HG03196 (cell line): ENCODE measurements at regions not wholly inside any gene's neighbourhood (a gene's known extent, or its start where the extent isn't known, plus 50 kb on each side); places are given as distances from the start of the nearest gene placed in this dataset.

Source experiments
- ATAC-seq: cut with Tn5 transposase; IDR thresholded peaks from one replicate; pipeline ENCODE4 v1.9.1; 2021; ENCODE audit not compliant: unreplicated experiment

- ATAC-seq, result no peak
Observed at GRCh38 chr12:89111964-89112363, 240.3 kb downstream of the DUSP6 start.

- ATAC-seq, result no peak
Observed at GRCh38 chr12:89108265-89108664, 244.0 kb downstream of the DUSP6 start.

- no peak for ATAC-seq
Observed at GRCh38 chr12:89106950-89107349, 245.4 kb downstream of the DUSP6 start.

- no peak for ATAC-seq
Observed at GRCh38 chr12:89105243-89105642, 247.1 kb downstream of the DUSP6 start.

GRCh38 chr12:89103831-89104230 lies 248.5 kb downstream of the DUSP6 start:
- no peak for ATAC-seq

- no peak for ATAC-seq
Observed at GRCh38 chr12:89101440-89101839, 250.9 kb downstream of the DUSP6 start.

- ATAC-seq, result no peak
Observed at GRCh38 chr12:89098441-89099112, 253.7 kb downstream of the DUSP6 start.

GRCh38 chr12:89092297-89092696 lies 260.0 kb downstream of the DUSP6 start:
- ATAC-seq, result no peak

- no peak for ATAC-seq
Observed at GRCh38 chr12:89091293-89091841, 260.9 kb downstream of the DUSP6 start.

GRCh38 chr12:89089264-89089663 lies 263.0 kb downstream of the DUSP6 start:
- ATAC-seq, result no peak

- no peak for ATAC-seq
Observed at GRCh38 chr12:89087876-89088275, 264.4 kb downstream of the DUSP6 start.

- ATAC-seq, result no peak
Observed at GRCh38 chr12:89087149-89087825, 265.0 kb downstream of the DUSP6 start.

GRCh38 chr12:89085421-89085820 lies 266.9 kb downstream of the DUSP6 start:
- no peak for ATAC-seq

- ATAC-seq, result no peak
Observed at GRCh38 chr12:89084751-89085150, 267.6 kb downstream of the DUSP6 start.

- no peak for ATAC-seq
Observed at GRCh38 chr12:89083491-89083890, 268.8 kb downstream of the DUSP6 start.

- no peak for ATAC-seq
Observed at GRCh38 chr12:89082370-89082753, 269.9 kb downstream of the DUSP6 start.

GRCh38 chr12:89081719-89082369 lies 270.5 kb downstream of the DUSP6 start:
- no peak for ATAC-seq

- no peak for ATAC-seq
Observed at GRCh38 chr12:89080793-89081465, 271.4 kb downstream of the DUSP6 start.

GRCh38 chr12:89075880-89076540 lies 276.3 kb downstream of the DUSP6 start:
- no peak for ATAC-seq

GRCh38 chr12:89073659-89074058 lies 278.6 kb downstream of the DUSP6 start:
- no peak for ATAC-seq

GRCh38 chr12:89073027-89073398 lies 279.3 kb downstream of the DUSP6 start:
- ATAC-seq, result no peak
